ENCODE measurements at regions not wholly inside any gene's neighbourhood (a gene's known extent, or its start where the extent isn't known, plus 50 kb on each side); places are given as distances from the start of the nearest gene placed in this dataset.
A peak's percentile ranks its signal among the peaks of the same experiment; 100 is the strongest.

GRCh38 chr1:182304218-182304617, 87.4 kb downstream of the GLUL start:
- WGBS, 4 donors, result 62 to 77% (median 69%) methylated on average over 3 of the region's 3 CpGs
- ATAC-seq (no peak), DNase-seq (no peak)
- Histone ChIP-seq H3K4me1 (peaks cover 0 to 27% (median 6%) of the 10 kb centered on the region in 12 donors), H3K9me3 (no peaks in the 10 kb centered on the region), H3K27ac (peak overlapping the region in 1 of 12 donors; percentile 54), H3K4me3 (no peak overlapping the region), H3K27me3 (no peaks in the 10 kb centered on the region), H3K36me3 (no peaks in the 10 kb centered on the region)
- intact Hi-C loops (cut with DNase I), result loop anchor here in 7 of 10 donors (5.0 to 10.0 kb wide), 5 partner anchors 88 to 162 kb away; partner anchors contain the start of gene GLUL (in 3 of the 7)
- TF ChIP-seq, protein P1, sequence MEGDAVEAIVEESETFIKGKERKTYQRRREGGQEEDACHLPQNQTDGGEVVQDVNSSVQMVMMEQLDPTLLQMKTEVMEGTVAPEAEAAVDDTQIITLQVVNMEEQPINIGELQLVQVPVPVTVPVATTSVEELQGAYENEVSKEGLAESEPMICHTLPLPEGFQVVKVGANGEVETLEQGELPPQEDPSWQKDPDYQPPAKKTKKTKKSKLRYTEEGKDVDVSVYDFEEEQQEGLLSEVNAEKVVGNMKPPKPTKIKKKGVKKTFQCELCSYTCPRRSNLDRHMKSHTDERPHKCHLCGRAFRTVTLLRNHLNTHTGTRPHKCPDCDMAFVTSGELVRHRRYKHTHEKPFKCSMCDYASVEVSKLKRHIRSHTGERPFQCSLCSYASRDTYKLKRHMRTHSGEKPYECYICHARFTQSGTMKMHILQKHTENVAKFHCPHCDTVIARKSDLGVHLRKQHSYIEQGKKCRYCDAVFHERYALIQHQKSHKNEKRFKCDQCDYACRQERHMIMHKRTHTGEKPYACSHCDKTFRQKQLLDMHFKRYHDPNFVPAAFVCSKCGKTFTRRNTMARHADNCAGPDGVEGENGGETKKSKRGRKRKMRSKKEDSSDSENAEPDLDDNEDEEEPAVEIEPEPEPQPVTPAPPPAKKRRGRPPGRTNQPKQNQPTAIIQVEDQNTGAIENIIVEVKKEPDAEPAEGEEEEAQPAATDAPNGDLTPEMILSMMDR (IDR thresholded peaks at IDR 0.05), result no peak
- no peak for TF ChIP-seq POLR2A (IDR thresholded peaks at IDR 0.05)

GRCh38 chr1:182303778-182304177, 87.8 kb downstream of the GLUL start:
- no peaks in the 10 kb centered on the region for H3K36me3 ChIP-seq
- H3K4me1 ChIP-seq, result peaks cover 0 to 29% (median 6%) of the 10 kb centered on the region in 12 donors
- TF ChIP-seq POLR2A (IDR thresholded peaks at IDR 0.05), result no peak
- intact Hi-C loops (cut with DNase I), result loop anchor here in 7 of 10 donors (5.0 to 10.0 kb wide), 5 partner anchors 89 to 161 kb away; partner anchors contain the start of gene GLUL (in 3 of the 7)
- 48 to 68% (median 63%) methylated on average over 2 of the region's 2 CpGs for WGBS, 4 donors
- DNase-seq, result no peak
- no peaks in the 10 kb centered on the region for H3K9me3 ChIP-seq
- no peak overlapping the region for H3K4me3 ChIP-seq
- H3K27ac ChIP-seq, result peak overlapping the region in 1 of 12 donors; percentile 54
- no peak for ATAC-seq
- no peaks in the 10 kb centered on the region for H3K27me3 ChIP-seq

- no peaks in the 10 kb centered on the region for H3K36me3 ChIP-seq
- intact Hi-C loops (cut with DNase I), result loop anchor here in 7 of 10 donors (5.0 to 10.0 kb wide), 5 partner anchors 91 to 159 kb away; partner anchors contain the start of gene GLUL (in 3 of the 7)
- ATAC-seq (peak; percentile 57 to 92 (median 86)), DNase-seq (peak in 4 of 5 donors; percentile 30 to 77 (median 32))
- peaks cover 0 to 29% (median 6%) of the 10 kb centered on the region in 12 donors for H3K4me1 ChIP-seq
- no peaks in the 10 kb centered on the region for H3K27me3 ChIP-seq
- peak overlapping the region in 7 of 12 donors; percentile 23 to 64 (median 46) for H3K27ac ChIP-seq
- no peaks in the 10 kb centered on the region for H3K9me3 ChIP-seq
- no peak overlapping the region for H3K4me3 ChIP-seq
- 70 to 88% (median 83%) methylated on average over 9 of the region's 9 CpGs for WGBS, 4 donors
- TF ChIP-seq POLR2A (IDR thresholded peaks at IDR 0.05), result no peak
- TF ChIP-seq, protein P1 (IDR thresholded peaks at IDR 0.05), result peak in 3 of 12 donors; percentile 25 to 37 (median 28)
Measured at GRCh38 chr1:182301467-182302198, 90.0 kb downstream of the GLUL start.

- no peaks in the 10 kb centered on the region for H3K9me3 ChIP-seq
- H3K27ac ChIP-seq, result peak overlapping the region in 7 of 12 donors; percentile 23 to 64 (median 46)
- H3K4me1 ChIP-seq, result peaks cover 0 to 29% (median 6%) of the 10 kb centered on the region in 12 donors
- ATAC-seq (peak in 1 of 4 donors; percentile 3), DNase-seq (no peak)
- no peak overlapping the region for H3K4me3 ChIP-seq
- TF ChIP-seq POLR2A (IDR thresholded peaks at IDR 0.05), result no peak
- TF ChIP-seq, protein P1 (IDR thresholded peaks at IDR 0.05), result no peak
- H3K36me3 ChIP-seq, result no peaks in the 10 kb centered on the region
- intact Hi-C loops (cut with DNase I), result loop anchor here in 7 of 10 donors (5.0 to 10.0 kb wide), 5 partner anchors 91 to 159 kb away; partner anchors contain the start of gene GLUL (in 3 of the 7)
- 62 to 80% (median 76%) methylated on average over 8 of the region's 8 CpGs for WGBS, 4 donors
- no peaks in the 10 kb centered on the region for H3K27me3 ChIP-seq
Measured at GRCh38 chr1:182301026-182301436, 90.6 kb downstream of the GLUL start.

Measured in heart left ventricle (tissue), 16 donors.